ENCODE measurements at regions not wholly inside any gene's neighbourhood (a gene's known extent, or its start where the extent isn't known, plus 50 kb on each side); places are given as distances from the start of the nearest gene placed in this dataset.

- Histone ChIP-seq H3K36me3 (ENCODE audit: control insufficient read depth, low read length) (no peaks in the 10 kb centered on the region), H3K4me2 (ENCODE audit: low read length) (no peak overlapping the region), H3F3A (ENCODE audit: control insufficient read depth, insufficient read depth) (no peaks in the 10 kb centered on the region), H3K27me3 (ENCODE audit: control insufficient read depth, low read length) (peaks cover 14% of the 10 kb centered on the region; the same call in 1 of the 2 replicates), H3K4me3 (ENCODE audit: low read length) (no peak overlapping the region), H4K20me1 (ENCODE audit: control insufficient read depth, insufficient read depth, low read depth, low read length) (no peaks in the 10 kb centered on the region), H3K9me3 (ENCODE audit: control insufficient read depth, insufficient read depth, low read length) (no peaks in the 10 kb centered on the region), H3K79me2 (ENCODE audit: control insufficient read depth, low read length) (no peaks in the 10 kb centered on the region), H3K27ac (ENCODE audit: low read depth, low read length) (no peak overlapping the region), H3K9me2 (replicated peaks; ENCODE audit: control insufficient read depth, low read length) (no peaks in the 10 kb centered on the region), H3K4me1 (ENCODE audit: control insufficient read depth, low read length) (no peaks in the 10 kb centered on the region)
- no peak for TF ChIP-seq CTCF (IDR thresholded peaks at IDR 0.05; ENCODE audit: low read depth, low read length, poor library complexity, severe bottlenecking)
- TF ChIP-seq EZH2phosphoT487 (IDR thresholded peaks at IDR 0.05; ENCODE audit: borderline replicate concordance, low read length): no peak
Measured at GRCh38 chr2:177325554-177325953, 61.0 kb upstream of the NFE2L2 start.

GRCh38 chr2:177326005-177326404 lies 61.5 kb upstream of the NFE2L2 start:
- Histone ChIP-seq H4K20me1 (ENCODE audit: control insufficient read depth, insufficient read depth, low read depth, low read length) (no peaks in the 10 kb centered on the region), H3F3A (ENCODE audit: control insufficient read depth, insufficient read depth) (no peaks in the 10 kb centered on the region), H3K4me1 (ENCODE audit: control insufficient read depth, low read length) (no peaks in the 10 kb centered on the region), H3K9me3 (ENCODE audit: control insufficient read depth, insufficient read depth, low read length) (no peaks in the 10 kb centered on the region), H3K9me2 (replicated peaks; ENCODE audit: control insufficient read depth, low read length) (no peaks in the 10 kb centered on the region), H3K4me3 (ENCODE audit: low read length) (no peak overlapping the region), H3K36me3 (ENCODE audit: control insufficient read depth, low read length) (no peaks in the 10 kb centered on the region), H3K27me3 (ENCODE audit: control insufficient read depth, low read length) (peaks cover 14% of the 10 kb centered on the region; the same call in 1 of the 2 replicates), H3K4me2 (ENCODE audit: low read length) (no peak overlapping the region), H3K79me2 (ENCODE audit: control insufficient read depth, low read length) (no peaks in the 10 kb centered on the region), H3K27ac (ENCODE audit: low read depth, low read length) (no peak overlapping the region)
- TF ChIP-seq EZH2phosphoT487 (IDR thresholded peaks at IDR 0.05; ENCODE audit: borderline replicate concordance, low read length) (no peak), CTCF (IDR thresholded peaks at IDR 0.05; ENCODE audit: low read depth, low read length, poor library complexity, severe bottlenecking) (no peak)

- no peak overlapping the region for H3K27ac ChIP-seq (ENCODE audit: low read depth, low read length)
- H3K4me3 ChIP-seq (ENCODE audit: low read length): no peak overlapping the region
- H3K4me1 ChIP-seq (ENCODE audit: control insufficient read depth, low read length): no peaks in the 10 kb centered on the region
- no peak for TF ChIP-seq CTCF (IDR thresholded peaks at IDR 0.05; ENCODE audit: low read depth, low read length, poor library complexity, severe bottlenecking)
- TF ChIP-seq EZH2phosphoT487 (IDR thresholded peaks at IDR 0.05; ENCODE audit: borderline replicate concordance, low read length): no peak
- no peaks in the 10 kb centered on the region for H3K9me3 ChIP-seq (ENCODE audit: control insufficient read depth, insufficient read depth, low read length)
- no peaks in the 10 kb centered on the region for H4K20me1 ChIP-seq (ENCODE audit: control insufficient read depth, insufficient read depth, low read depth, low read length)
- H3K27me3 ChIP-seq (ENCODE audit: control insufficient read depth, low read length): peaks cover 14% of the 10 kb centered on the region; the same call in 1 of the 2 replicates
- no peaks in the 10 kb centered on the region for H3F3A ChIP-seq (ENCODE audit: control insufficient read depth, insufficient read depth)
- H3K36me3 ChIP-seq (ENCODE audit: control insufficient read depth, low read length): no peaks in the 10 kb centered on the region
- no peak overlapping the region for H3K4me2 ChIP-seq (ENCODE audit: low read length)
- H3K9me2 ChIP-seq (replicated peaks; ENCODE audit: control insufficient read depth, low read length): no peaks in the 10 kb centered on the region
- H3K79me2 ChIP-seq (ENCODE audit: control insufficient read depth, low read length): no peaks in the 10 kb centered on the region
Measured at GRCh38 chr2:177326591-177326990, 62.1 kb upstream of the NFE2L2 start.
